ENCODE measurements at regions not wholly inside any gene's neighbourhood (a gene's known extent, or its start where the extent isn't known, plus 50 kb on each side); places are given as distances from the start of the nearest gene placed in this dataset.

DNA sequence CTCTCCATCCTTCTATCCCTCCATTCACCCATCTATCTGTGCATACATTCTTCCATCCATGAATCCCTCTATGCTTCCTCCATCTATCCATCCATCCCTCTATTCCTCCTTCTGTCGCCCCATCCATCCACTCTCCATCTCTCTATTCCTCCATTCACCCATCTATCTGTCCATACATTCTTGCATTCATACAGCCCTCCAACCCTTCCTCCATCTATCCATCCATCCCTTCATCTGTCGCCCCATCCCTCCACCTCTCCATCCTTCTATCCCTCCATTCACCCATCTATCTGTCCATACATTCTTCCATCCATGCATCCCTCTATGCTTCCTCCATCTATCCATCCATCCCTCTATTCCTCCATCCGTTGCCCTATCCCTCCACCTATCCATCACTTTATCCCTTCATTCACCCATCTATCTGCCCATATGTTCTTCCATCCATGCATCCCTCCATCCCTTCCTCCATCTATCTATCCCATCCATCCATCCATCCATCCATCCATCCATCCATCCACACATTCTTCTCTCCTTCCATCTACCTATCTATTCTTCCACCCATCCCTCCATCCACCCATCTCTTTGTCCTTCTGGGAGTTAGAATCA, 272.5 kb upstream of the TNRC6C start:
- BruUV-seq (replicated peaks), result no TSS peak
- Histone ChIP-seq H3K4me3 (ENCODE audit: low read length) (no peak overlapping the region), H3K36me3 (ENCODE audit: low read depth, low read length) (no peaks in the 10 kb centered on the region), H4K20me1 (ENCODE audit: low read length) (no peaks in the 10 kb centered on the region), H3F3A (ENCODE audit: low read length, unreplicated experiment) (no peaks in the 10 kb centered on the region), H3K4me1 (ENCODE audit: insufficient read depth, low read length) (no peaks in the 10 kb centered on the region), H3K27me3 (ENCODE audit: low read length) (peaks cover 77% of the 10 kb centered on the region), H3K4me2 (ENCODE audit: low read length) (no peak overlapping the region), H3K9me2 (replicated peaks; ENCODE audit: low read length) (no peaks in the 10 kb centered on the region), H2AFZ (ENCODE audit: low read length) (no peak overlapping the region), H3K27ac (ENCODE audit: low read length) (no peak overlapping the region), H3K9me3 (ENCODE audit: low read length) (no peaks in the 10 kb centered on the region; the same call in 1 of the 2 replicates), H3K79me2 (ENCODE audit: low read length) (no peaks in the 10 kb centered on the region), H3K9ac (ENCODE audit: low read length) (no peak overlapping the region)
- TF ChIP-seq EZH2 (IDR thresholded peaks at IDR 0.05; ENCODE audit: low read length, unreplicated experiment) (no peak), EZH2phosphoT487 (IDR thresholded peaks at IDR 0.05; ENCODE audit: borderline replicate concordance, low read length) (no peak)
- TF ChIP-seq, protein P1, sequence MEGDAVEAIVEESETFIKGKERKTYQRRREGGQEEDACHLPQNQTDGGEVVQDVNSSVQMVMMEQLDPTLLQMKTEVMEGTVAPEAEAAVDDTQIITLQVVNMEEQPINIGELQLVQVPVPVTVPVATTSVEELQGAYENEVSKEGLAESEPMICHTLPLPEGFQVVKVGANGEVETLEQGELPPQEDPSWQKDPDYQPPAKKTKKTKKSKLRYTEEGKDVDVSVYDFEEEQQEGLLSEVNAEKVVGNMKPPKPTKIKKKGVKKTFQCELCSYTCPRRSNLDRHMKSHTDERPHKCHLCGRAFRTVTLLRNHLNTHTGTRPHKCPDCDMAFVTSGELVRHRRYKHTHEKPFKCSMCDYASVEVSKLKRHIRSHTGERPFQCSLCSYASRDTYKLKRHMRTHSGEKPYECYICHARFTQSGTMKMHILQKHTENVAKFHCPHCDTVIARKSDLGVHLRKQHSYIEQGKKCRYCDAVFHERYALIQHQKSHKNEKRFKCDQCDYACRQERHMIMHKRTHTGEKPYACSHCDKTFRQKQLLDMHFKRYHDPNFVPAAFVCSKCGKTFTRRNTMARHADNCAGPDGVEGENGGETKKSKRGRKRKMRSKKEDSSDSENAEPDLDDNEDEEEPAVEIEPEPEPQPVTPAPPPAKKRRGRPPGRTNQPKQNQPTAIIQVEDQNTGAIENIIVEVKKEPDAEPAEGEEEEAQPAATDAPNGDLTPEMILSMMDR (conservative IDR thresholded peaks at IDR 0.05; ENCODE audit: low read depth, low read length), result no peak
- ChIA-PET POLR2A (ENCODE audit: unreplicated experiment) (no interaction called here), CTCF (no interaction called here)
- ATAC-seq, result no peak
- DNase-seq, result no peak
- intact Hi-C loops (cut with micrococcal nuclease), result no loop called here

DNA sequence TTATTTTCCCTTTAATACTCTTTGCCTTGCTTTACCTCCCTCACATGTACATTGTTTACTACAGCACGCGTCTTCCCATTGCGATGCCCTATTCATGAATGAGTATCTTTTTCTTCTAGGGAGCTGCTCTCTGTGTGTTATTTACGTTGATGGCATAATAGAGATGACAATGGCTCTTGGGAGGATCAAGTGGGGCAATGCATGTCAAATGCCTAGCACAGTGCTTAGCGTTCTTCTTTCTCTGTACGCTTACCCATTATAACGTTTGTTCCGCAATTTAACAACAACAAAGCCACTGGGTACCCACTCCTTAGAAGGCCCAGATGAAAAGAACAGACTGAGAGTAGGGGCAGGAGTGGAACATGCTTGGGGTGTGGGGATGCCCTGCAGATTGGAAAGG, 271.6 kb upstream of the TNRC6C start:
- no TSS peak for BruUV-seq (replicated peaks)
- TF ChIP-seq EZH2 (IDR thresholded peaks at IDR 0.05; ENCODE audit: low read length, unreplicated experiment) (no peak), EZH2phosphoT487 (IDR thresholded peaks at IDR 0.05; ENCODE audit: borderline replicate concordance, low read length) (no peak)
- TF ChIP-seq, protein P1 (conservative IDR thresholded peaks at IDR 0.05; ENCODE audit: low read depth, low read length), result no peak
- Histone ChIP-seq H3K27me3 (ENCODE audit: low read length) (peaks cover 81% of the 10 kb centered on the region), H3K9me3 (ENCODE audit: low read length) (no peaks in the 10 kb centered on the region; the same call in 1 of the 2 replicates), H3F3A (ENCODE audit: low read length, unreplicated experiment) (no peaks in the 10 kb centered on the region), H3K4me3 (ENCODE audit: low read length) (no peak overlapping the region), H3K4me1 (ENCODE audit: insufficient read depth, low read length) (no peaks in the 10 kb centered on the region), H3K9ac (ENCODE audit: low read length) (no peak overlapping the region), H4K20me1 (ENCODE audit: low read length) (no peaks in the 10 kb centered on the region), H3K79me2 (ENCODE audit: low read length) (no peaks in the 10 kb centered on the region), H3K36me3 (ENCODE audit: low read depth, low read length) (no peaks in the 10 kb centered on the region), H3K4me2 (ENCODE audit: low read length) (no peak overlapping the region), H2AFZ (ENCODE audit: low read length) (no peak overlapping the region), H3K27ac (ENCODE audit: low read length) (no peak overlapping the region), H3K9me2 (replicated peaks; ENCODE audit: low read length) (no peaks in the 10 kb centered on the region)
- intact Hi-C loops (cut with micrococcal nuclease), result no loop called here
- CTCF ChIA-PET, result no interaction called here
- POLR2A ChIA-PET (ENCODE audit: unreplicated experiment), result no interaction called here
- no peak for DNase-seq
- ATAC-seq, result no peak

DNA sequence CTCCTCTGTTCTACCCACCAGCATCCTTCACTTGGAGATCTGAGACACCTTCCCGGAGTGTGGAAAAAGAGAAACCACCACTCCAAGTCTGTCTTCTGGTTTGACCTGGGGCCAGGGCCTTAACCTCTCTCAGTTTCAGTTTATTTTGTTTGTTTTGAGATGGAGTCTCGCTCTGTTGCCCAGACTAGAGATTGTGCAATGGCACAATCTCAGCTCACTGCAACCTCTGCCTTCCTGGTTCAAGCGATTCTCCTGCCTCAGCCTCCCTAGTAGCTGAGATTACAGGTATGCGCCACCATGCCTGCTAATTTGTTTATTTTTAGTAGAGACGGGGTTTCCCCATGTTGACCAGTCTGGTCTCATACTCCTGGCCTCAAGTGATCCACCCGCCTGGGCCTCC, 271.1 kb upstream of the TNRC6C start:
- Histone ChIP-seq H3K9ac (ENCODE audit: low read length) (no peak overlapping the region), H3K4me3 (ENCODE audit: low read length) (no peak overlapping the region), H3K9me2 (replicated peaks; ENCODE audit: low read length) (no peaks in the 10 kb centered on the region), H3F3A (ENCODE audit: low read length, unreplicated experiment) (no peaks in the 10 kb centered on the region), H3K4me2 (ENCODE audit: low read length) (no peak overlapping the region), H2AFZ (ENCODE audit: low read length) (no peak overlapping the region), H3K36me3 (ENCODE audit: low read depth, low read length) (no peaks in the 10 kb centered on the region), H3K4me1 (ENCODE audit: insufficient read depth, low read length) (no peaks in the 10 kb centered on the region), H3K27ac (ENCODE audit: low read length) (no peak overlapping the region), H3K79me2 (ENCODE audit: low read length) (no peaks in the 10 kb centered on the region), H3K9me3 (ENCODE audit: low read length) (no peaks in the 10 kb centered on the region; the same call in 1 of the 2 replicates), H3K27me3 (ENCODE audit: low read length) (peaks cover 78% of the 10 kb centered on the region), H4K20me1 (ENCODE audit: low read length) (no peaks in the 10 kb centered on the region)
- POLR2A ChIA-PET (ENCODE audit: unreplicated experiment), result no interaction called here
- DNase-seq, result no peak
- intact Hi-C loops (cut with micrococcal nuclease), result no loop called here
- TF ChIP-seq EZH2 (IDR thresholded peaks at IDR 0.05; ENCODE audit: low read length, unreplicated experiment) (no peak), EZH2phosphoT487 (IDR thresholded peaks at IDR 0.05; ENCODE audit: borderline replicate concordance, low read length) (no peak)
- TF ChIP-seq, protein P1 (conservative IDR thresholded peaks at IDR 0.05; ENCODE audit: low read depth, low read length), result no peak
- CTCF ChIA-PET, result no interaction called here
- BruUV-seq (replicated peaks), result no TSS peak
- no peak for ATAC-seq

Data from PC-3 (cell line).